ENCODE measurements at regions not wholly inside any gene's neighbourhood (a gene's known extent, or its start where the extent isn't known, plus 50 kb on each side); places are given as distances from the start of the nearest gene placed in this dataset.
"Not testable (repeated sequence)": the region's sequence is repeated elsewhere in the genome, so short reads cannot be mapped to it uniquely, and the experiment has no call there.

DNA sequence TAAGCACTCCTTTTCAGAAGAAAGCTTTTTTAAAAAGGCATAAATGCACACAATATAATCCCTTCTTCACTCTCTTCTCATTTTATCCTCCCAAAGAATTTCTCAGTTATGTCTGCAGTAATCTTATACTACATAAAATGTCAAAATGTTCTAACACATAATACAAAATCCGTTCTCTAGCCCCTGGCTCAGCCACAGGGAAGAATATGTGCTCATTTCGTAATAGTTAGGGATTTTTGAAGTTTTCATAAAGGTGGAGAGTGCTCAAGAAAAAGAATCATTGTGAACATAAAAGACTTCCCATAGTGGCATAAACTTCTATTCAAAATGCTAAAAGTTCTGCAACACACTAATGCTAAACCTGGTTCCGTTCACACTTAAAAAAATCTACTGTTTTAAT is 1410.7 kb upstream of the C9orf72 start (continued):
- TF ChIP-seq RFX5 (IDR thresholded peaks at IDR 0.05; ENCODE audit: borderline replicate concordance, low read depth, low read length) (no peak), SAP30 (IDR thresholded peaks at IDR 0.05; ENCODE audit: insufficient read depth, insufficient replicate concordance, low read length) (no peak)

DNA sequence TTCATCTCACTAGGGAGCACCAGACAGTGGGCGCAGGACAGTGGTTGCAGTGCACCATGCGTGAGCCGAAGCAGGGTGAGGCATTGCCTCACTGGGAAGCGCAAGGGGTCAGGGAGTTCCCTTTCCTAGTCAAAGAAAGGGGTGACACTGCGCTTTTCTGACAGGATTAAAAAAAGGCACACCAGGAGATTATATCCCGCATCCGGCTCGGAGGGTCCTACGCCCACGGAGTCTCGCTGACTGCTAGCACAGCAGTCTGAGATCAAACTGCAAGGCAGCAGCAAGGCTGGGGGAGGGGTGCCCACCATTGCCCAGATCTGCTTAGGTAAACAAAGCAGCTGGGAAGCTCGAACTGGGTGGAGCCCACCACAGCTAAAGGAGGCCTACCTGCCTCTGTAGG is 1416.7 kb upstream of the C9orf72 start:
- H2BK120ac ChIP-seq (replicated peaks; ENCODE audit: low read depth, low read length); H3K4me2 ChIP-seq (ENCODE audit: insufficient read depth in 1 of 2, low read depth in 2 of 2, low read length in 2 of 2); FAIRE-seq; H4K5ac ChIP-seq (ENCODE audit: insufficient read length, low read depth, low read length); H2BK5ac ChIP-seq (ENCODE audit: low read depth, low read length); H3K79me1 ChIP-seq (ENCODE audit: low read depth, low read length); H3K23ac ChIP-seq (ENCODE audit: insufficient read length); H3K4ac ChIP-seq (replicated peaks; ENCODE audit: insufficient read length, low read depth, low read length); H3K79me2 ChIP-seq (ENCODE audit: control insufficient read depth in 1 of 2, insufficient read depth in 2 of 2, low read length in 2 of 2); H2AK5ac ChIP-seq (ENCODE audit: low read depth, low read length); H3K4me1 ChIP-seq (replicated peaks in 1 of 4; ENCODE audit: control insufficient read depth in 3 of 4, insufficient read depth in 4 of 4, low read length in 3 of 4); H3K23me2 ChIP-seq (ENCODE audit: low read depth, low read length); H4K91ac ChIP-seq (replicated peaks; ENCODE audit: insufficient read length, low read length); H4K20me1 ChIP-seq (replicated peaks in 1 of 2; ENCODE audit: control insufficient read depth in 1 of 2, insufficient read depth in 2 of 2, low read length in 2 of 2); H3K4me3 ChIP-seq (ENCODE audit: extremely low read depth in 1 of 4, insufficient read depth in 2 of 4, low read depth in 3 of 4, low read length in 4 of 4); H3K27me3 ChIP-seq (replicated peaks in 1 of 4; ENCODE audit: control insufficient read depth in 3 of 4, extremely low read depth in 1 of 4, insufficient read depth in 3 of 4, low read length in 3 of 4); H3K14ac ChIP-seq (ENCODE audit: insufficient read length); CTCF ChIA-PET (ENCODE audit: partially characterized antibody); H2AFZ ChIP-seq (ENCODE audit: low read length); H4K8ac ChIP-seq (ENCODE audit: extremely low read depth, insufficient read depth, low read length); POLR2A ChIA-PET (ENCODE audit: partially characterized antibody); H2BK12ac ChIP-seq (ENCODE audit: low read depth, low read length); H3K27ac ChIP-seq (ENCODE audit: low read depth, low read length); H3K56ac ChIP-seq (replicated peaks; ENCODE audit: insufficient read length, low read depth, low read length); H3K18ac ChIP-seq (ENCODE audit: extremely low read depth, low read length); H3K9ac ChIP-seq (replicated peaks in 1 of 4; ENCODE audit: extremely low read depth in 1 of 4, low read depth in 3 of 4, low read length in 3 of 4); H2BK15ac ChIP-seq (ENCODE audit: low read length); H3K36me3 ChIP-seq (ENCODE audit: control insufficient read depth in 2 of 4, insufficient read depth in 4 of 4, low read length in 3 of 4); H2BK20ac ChIP-seq (ENCODE audit: low read length); DNase-seq (ENCODE audit: low read depth in 1 of 2, low spot score in 2 of 2): not testable (repeated sequence)
- peaks cover 14 to 15% of the 10 kb centered on the region in 2 experiments; a peak in 3 of 4 replicates for H3K9me3 ChIP-seq (ENCODE audit: insufficient read depth in 2 of 2, low read depth in 1 of 2, low read length in 1 of 2)
- 85% methylated on average over 11 of the region's 12 CpGs; no CpG with 5 or more reads in 1 of the 2 experiments for WGBS, 2 experiments (ENCODE audit: extremely low coverage in 1 of 2, insufficient coverage in 1 of 2, insufficient read length in 1 of 2, insufficient replicate concordance in 2 of 2, low coverage in 1 of 2, low lambda C conversion rate in 2 of 2, missing lambda C conversion rate in 1 of 2)
